Activated CD8-positive, alpha-beta memory T cell treated with anti-CD3 and anti-CD28 coated beads for 1 hour (primary cell): ENCODE measurements at regions not wholly inside any gene's neighbourhood (a gene's known extent, or its start where the extent isn't known, plus 50 kb on each side); places are given as distances from the start of the nearest gene placed in this dataset.
"Not testable (repeated sequence)": the region's sequence is repeated elsewhere in the genome, so short reads cannot be mapped to it uniquely, and the experiment has no call there.

Experiments
- DNase-seq, 2 donors: peaks; one replicate each; pipeline ENCODE4 v3.0.0-alpha.2; 2020; ENCODE audit warnings: low read depth in 1 of 2; ENCODE audit errors: extremely low read depth in 1 of 2

DNA sequence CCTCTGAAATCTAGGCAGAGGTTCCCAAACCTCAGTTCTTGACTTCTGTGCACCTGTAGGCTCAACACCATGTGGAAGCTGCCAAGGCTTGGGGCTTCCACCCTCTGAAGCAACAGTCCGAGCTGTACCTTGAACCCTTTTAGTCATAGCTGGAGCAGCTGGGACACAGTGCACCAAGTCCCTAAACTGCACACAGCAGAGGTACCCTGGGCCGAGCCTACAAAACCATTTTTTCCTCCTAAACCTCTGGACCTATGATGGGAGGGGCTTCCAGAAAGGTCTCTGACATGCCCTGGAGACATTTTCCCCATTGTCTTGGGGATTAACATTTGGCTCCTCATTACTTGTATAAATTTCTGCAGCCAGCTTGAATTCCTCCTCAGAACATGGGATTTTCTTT is 168.8 kb downstream of the TLE3 start:
- not testable (repeated sequence) for DNase-seq

DNA sequence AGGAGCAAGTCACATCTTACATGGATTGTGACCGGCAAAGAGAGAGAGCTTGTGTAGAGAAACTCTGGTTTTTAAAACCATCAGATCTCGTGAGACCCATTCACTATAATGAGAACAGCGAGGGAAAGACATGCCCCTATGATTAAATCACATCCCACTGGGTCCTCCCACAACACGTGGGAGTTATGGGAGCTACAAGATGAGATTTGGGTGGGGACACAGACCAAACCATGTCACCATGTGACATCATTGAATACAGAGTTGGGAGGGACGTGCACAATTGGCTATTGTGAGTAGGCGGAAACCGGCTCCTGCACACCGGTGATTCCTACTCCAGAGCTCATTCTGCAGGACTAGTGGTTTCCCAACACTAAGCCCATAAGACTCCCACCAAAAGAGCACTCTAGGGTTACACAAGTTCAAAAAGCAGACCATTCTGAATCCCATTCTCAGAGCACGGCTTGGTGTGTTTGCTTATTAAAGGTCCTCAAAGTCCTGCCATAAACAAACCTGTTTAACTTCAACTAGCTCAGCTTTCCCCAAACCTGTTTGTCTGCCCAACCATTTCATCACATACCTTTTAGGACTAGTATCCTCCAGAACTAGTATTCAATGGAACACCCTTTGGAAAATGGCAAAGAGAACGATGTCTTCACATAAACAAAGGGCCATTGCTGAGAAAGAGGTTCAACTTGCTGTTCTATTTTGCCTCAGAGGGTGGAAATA is 167.6 kb downstream of the TLE3 start:
- DNase-seq: no peak

DNA sequence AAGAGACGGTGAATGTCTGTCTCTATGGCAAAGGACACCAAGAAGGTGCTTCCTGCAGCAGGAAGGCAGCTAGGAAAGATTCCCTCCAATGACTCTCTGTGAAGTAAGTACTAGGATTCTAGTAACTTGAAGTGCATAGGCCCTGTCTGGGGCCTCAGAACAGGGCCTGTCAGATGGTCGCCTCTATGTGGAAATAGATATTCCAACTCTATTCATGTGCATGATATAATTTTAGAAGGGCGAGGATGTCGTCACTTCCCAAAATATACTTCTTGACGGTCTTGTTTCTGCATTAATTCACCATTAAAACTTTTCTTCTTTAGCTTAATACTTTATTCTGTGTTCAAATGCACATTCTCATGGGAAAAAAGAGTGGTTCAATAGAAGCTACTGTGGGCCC is 167.0 kb downstream of the TLE3 start:
- DNase-seq: no peak

DNA sequence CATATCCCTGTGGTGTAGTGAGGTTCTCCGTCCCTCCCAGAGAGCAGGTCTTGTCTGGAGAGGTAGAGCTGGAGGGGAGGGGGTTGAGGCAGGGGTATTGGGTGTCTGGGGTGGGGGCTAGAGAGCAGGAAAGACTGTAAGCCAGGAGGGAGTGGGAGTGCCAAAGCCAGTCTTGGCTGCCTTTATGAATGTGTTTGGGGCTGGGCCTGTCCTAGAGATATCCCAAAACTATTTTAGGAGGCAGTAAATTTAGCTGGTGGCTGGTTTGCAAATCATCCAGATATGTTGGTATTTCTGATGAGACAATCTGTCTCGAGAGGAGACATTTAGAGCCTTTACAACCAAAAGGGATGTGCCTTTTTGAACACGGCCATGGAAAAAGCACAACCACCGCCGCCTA is 166.6 kb downstream of the TLE3 start:
- no peak for DNase-seq

DNA sequence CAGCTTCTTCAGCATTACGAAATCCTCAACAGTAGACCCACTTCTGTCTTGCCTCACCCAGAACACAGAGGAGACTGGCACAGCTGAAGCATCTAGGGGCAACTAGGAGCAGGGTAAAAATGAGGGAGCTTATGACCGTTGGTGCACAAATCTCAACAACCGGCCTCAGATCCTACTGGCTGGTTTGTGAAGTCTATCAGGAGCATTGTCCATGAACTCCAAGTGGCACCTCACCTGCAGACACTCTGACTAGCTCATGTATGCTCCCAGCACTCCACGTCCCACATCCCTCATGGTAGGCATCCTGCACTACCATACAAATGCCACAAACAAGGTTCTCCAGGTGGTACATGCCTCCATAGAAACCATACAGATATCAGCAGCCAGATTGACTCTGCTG is 163.1 kb downstream of the TLE3 start:
- DNase-seq: no peak

DNA sequence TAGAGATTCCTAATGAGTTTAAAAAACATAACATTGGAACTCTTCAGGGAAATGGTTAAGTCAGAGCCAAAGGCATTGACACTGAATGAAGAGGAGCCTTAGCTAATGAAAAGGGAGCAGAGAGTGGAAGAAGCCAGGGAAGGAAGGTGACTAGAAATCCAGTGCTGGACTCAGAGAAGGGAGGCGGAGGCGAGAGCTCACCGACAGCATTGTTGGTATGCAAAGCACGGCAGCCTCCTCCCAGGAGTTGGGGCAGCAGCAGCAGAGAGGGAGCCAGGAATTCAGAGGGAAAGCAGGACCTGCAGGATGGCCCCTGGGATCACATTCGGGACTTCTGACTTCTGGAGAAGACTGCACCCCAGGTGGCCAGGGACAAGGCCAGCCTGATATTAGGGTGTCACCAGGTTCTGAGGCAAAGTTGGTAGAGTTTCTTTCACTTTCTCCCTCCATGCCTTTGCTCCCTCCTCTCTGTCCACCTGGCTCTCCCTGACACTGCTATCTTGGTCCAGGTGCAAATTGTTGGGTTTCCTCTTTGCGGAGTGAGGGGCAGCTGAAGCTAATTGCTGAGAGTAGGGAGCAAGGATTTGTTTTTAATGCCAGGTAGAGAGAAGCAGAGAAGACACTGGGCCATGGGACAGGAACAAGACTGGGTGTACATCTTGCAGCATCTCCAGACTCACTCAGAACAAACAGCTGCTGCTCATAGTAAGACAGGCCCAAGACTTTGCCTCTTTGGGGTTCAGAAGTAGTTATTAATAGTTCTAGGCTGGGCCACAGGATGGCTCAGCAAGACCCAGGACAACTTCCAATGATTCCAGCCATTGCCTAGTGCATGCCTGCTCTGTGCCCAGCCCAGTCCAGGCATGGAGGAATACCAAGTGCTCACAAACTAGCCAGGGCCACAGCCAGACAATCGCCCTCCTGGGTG is 157.9 kb downstream of the TLE3 start:
- no peak for DNase-seq

DNA sequence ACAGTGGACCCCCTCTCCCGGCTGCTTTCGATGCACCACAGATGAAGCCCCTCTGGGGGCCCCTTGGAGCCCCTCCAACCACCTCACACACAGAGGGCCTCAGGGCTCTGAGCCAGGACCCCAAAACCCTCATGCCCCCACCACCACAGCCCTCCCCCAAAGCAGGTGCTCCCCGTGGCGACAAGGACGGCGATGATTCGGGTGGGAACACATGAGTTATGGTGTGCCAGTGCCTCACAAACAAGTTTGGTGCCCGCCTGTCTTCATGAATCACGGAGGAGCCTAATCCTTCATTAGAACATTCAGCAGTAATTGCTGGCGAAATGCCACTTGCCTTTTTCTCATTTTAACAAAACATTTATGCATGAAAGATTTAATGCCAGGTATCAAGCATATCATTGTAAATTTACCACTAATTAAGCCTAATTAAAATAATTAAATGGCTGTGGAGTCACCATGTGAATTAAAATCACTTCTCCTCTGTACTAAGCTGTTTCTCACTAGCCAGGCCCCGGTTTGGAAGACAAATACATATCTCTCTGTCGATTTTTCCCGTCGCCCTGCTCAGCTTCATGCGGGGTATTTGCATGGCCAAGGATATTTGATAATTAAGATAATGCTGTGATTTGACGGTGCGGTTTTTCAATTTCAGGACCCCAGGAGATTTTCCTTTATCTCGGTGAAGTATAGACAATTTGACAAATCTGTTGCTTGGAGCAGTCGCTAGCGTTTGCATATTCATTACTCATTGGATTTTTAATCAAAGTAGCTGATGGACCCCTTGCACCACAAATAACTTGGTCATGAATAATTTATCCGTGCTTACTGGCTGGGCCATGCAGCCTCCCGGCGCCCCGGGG is 157.0 kb downstream of the TLE3 start:
- DNase-seq: no peak

DNA sequence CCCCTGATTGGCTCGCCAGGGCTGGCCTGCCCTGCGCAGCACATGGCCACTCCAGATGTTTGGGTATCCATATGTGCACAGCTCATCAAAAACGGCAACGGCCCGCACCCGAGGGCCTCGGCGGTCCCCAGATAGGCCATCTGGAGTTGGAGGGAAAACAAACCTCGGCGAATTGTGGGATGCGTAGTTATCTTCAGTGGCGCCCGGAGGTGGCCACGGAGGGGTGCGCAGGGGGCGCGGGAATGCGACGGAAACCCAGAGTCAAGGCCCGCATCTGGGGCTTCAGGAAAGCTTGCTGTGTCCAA is 156.5 kb downstream of the TLE3 start:
- DNase-seq: no peak

DNA sequence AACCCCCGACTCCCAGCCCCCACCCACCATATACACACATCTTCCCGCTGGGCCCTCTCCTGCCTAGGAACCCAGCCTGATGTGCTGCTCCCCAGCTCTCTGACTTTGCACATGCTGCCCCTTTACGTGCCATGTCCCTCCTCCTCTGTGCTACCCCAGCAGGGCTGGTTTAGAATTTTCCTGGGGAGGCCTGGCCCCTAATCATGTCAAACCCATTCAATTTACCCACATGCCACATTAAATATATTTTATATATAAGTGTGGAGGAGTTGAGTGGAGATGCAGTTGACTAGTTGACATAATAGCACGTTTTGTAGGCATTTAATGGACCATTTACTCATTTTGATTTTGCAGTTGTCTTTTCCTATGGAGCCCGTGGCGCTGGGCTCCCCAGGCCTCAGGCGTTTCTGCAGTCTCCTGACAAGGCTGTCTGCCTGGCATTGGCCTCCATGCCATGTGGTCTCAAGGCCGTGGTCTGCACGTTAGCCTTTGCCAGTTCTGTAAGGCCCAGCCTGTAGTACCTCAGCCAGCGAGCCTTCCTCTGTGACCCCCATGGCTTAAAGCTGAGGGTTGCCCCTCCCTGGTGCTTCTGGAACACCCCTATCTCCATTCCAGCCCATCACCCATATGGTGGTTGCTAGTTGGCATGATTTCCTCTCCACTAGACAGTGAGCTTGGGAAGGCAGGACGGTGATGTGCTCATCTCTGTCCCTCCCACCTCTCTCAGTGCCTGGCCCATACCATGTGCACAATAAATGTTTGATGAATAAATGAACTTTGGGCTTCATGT is 155.8 kb downstream of the TLE3 start:
- DNase-seq: no peak

DNA sequence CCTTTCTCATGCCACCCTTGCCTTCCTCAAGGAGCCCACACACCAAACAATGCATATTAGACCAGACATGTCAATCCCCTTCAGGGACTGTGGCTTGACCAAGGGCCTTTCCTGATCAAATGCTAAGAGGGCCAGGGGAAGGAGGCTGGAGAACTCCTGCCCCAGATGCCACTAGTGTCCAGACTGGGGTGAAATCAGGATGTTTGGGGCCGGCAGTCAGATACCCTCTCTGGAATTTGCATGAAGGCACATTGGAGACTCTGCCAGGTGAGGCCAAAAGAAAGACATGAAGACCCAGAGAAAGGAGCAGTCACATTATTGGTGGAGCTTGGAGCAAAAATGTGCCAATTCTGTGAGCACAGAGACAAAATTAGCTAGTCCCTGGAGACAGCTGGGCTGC is 154.1 kb downstream of the TLE3 start:
- no peak for DNase-seq

DNA sequence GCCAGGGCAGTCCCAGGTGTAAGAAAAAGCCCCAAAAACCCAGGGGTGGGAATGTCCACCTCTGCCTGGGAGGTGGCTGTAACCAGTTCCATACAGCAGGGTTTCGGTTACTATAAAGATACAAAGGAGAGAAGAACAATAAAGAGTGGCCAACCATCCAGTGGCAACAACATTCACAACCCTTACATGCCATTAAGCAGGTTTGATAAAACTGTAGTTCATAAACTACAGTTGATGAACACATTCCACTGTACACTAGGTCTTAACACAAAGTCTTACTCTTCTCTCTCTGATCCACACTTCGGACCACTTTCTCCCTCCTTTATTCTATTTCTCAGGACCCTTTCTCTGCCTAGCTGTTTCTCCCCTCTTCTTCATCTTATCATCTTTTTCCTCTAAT is 152.0 kb downstream of the TLE3 start:
- DNase-seq: no peak

DNA sequence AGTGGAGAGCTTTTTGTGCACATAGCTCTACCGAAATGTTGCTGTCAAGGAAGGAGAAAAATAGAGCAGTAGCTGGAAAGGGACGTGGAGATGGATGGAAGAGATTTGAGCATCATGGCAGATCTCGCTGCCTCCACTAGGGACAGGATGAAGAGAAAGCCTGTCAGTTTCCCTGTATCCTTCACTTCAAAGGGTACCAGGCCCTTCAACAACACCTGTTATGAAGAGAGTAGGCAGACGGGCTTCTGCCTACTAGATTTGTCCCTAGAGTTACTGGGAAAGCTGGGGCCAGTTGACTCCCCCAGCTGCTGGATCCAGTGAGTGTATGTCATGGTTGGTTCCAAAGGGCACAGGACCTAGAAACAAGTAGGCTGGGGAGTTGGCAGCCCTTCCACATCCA is 150.8 kb downstream of the TLE3 start:
- DNase-seq: no peak

DNA sequence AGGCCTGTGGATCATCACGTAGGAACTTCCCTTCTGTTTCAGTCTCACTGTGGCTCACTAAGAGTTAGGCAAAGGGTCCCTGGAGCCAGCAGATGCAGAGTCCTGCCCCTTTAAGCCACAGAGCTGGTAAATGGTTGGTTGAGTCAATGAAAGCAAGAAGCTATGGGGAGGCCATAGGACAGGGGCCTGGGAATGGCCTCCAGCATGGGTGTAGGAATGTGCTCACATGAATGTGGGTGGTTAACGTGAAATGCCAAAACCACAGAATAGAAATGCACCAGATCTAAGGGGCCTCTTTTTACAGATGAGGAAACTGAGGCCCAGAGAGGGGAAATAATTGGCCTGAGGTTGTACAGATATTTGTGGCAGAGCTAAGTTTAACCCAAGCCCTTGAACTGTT is 150.3 kb downstream of the TLE3 start:
- no peak for DNase-seq

DNA sequence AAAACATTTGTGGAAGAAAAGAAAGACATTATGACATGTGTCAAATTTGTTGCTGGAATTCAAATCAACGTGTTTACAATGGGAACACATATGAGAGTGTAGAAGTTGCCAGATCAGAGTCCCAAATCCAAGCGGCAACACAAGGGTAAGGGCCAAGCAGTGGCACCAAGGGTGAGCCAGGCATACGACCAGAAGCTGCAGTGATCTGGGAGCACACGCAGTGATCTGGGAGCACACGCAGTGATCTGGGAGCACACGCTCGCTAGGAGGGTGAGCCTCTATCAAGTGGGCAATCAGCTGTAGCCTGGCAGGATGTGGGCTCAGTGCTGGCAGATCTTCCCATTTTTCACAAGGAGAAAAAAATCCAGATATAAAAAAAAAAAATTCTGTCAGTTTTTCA is 148.2 kb downstream of the TLE3 start:
- DNase-seq: no peak

DNA sequence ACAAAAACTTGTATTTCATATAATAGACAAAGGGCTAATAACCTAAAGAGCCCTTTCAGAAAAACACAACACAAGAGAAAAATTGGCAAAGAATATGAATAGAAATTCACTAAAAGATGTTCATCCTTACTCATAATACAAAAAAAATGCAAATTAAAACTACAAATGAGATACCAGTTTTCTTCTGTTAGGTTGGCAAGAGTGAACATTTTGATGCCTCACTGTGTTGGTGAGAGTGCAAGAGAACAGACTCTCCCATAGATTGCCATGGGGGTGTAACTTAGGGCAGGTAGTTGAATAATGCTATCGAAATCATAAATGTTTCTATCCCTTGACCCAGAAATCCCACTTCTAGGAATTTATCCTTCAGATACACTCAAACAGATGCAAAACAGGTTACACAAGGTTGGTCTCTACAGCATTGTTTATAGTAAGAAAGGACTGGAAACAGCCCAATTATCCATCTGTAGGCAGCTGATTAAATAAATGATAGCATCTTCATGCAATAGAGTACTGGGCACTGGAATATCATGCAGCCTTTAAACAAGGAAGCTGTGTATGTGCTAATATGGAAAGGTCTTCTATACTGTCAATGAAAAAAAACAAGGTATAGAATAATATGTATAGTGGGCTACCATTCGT is 146.3 kb downstream of the TLE3 start:
- no peak for DNase-seq

DNA sequence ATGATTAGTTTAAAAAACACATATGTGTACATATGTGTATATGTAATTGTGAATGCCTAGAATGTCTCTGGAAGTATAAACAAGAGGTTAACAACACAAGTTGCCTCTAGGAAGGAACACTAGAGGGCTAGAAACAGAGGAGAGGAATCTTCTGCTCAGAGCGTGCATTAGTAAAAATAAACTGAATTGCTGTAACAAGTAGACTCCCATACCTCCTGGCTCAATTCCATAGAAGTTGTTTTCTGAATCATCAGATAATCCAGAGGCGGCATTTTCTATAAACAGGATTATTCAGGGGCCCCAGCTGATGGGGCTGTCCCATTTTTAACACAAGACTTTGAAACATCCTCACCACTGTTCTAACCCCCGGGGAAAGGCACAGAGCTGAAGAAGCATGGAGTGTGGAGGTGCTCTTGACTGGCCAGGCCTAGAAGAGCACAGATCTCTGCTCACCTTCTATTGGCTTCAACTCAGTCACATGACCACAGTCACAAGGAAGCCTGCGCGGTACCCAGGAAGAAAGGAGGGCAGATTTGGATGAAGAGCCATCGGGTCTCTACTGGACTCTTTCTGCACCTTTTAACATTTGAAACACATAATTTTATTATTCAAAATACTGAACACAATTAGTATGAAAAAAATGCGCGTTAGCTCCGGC is 145.7 kb downstream of the TLE3 start:
- no peak for DNase-seq

DNA sequence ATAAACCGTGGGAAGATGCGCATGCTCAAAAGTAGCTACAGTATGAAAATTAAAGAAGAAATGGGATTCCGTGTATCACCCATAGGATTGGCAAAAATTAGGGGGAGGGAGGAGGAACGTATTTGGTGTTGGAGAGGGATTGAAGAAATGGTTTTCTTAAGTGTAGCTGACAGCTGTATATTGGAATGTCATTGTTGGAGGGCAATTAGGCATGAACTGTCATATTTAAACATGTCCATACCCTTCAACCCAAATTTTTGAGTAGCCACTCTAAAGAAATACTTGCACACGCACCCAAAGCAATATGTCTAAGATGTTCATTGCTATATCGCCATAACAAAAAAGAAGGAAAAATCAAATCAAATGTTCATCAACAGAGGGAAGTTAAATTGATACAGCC is 144.7 kb downstream of the TLE3 start:
- no peak for DNase-seq

DNA sequence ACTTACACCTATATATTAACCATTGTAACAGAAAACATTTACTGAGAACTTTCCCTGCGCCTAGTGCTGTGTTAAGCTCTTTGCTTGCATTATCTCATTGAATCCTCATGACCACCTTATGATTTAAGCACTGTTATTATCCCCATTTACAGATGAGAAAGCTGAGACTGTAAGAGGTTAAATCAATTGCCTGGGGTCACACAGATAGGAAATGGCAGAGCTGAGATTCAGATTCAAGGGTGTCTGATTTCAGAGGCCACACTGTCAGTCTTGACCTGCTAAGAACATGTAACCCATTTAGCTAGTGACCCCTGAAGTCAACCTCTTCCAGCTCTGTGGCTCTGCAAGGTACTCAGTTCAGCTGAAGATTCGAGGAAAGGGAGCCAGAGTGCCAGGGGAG is 143.9 kb downstream of the TLE3 start:
- no peak for DNase-seq

DNA sequence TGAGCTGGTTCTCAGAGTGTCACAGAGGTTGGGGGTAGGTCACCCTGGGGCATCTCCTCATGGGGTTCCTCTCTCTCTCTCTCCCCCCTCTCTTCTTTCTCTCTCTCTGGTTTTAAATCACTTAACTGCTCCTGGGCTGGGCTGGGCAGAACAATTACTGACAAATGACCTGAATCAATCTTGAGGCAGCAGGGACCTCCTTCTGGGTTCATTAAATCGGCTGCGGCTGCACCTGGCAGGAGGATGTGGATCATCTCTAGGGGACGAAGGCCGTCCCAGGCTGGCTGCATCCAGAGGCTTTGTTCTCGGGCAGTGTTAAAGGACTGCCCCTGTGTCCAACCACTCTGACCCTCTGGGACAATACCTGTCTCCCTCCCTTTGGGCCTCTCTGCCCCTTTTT is 143.1 kb downstream of the TLE3 start:
- no peak for DNase-seq
